OCI-LY1 (cell line): ENCODE measurements at regions not wholly inside any gene's neighbourhood (a gene's known extent, or its start where the extent isn't known, plus 50 kb on each side); places are given as distances from the start of the nearest gene placed in this dataset.

Source experiments
- EZH2 ChIP-seq: fragments of 200-600 bp; sonication (generic), shearing (Covaris generic); IDR thresholded peaks from 2 replicates; pipeline ENCODE4 v1.8.0; 2017; ENCODE audit warnings: borderline replicate concordance, mixed run types, mild to moderate bottlenecking, antibody characterized with exemption, low read length, moderate library complexity, mixed read lengths
- TF ChIP-seq, protein P1 (sequence below): fragments of 200-600 bp; sonication (generic), shearing (Covaris generic); IDR thresholded peaks from 2 replicates; pipeline ENCODE4 v1.5.1; 2017; ENCODE audit warnings: mild to moderate bottlenecking, antibody characterized with exemption, low read length, moderate library complexity, mixed read lengths

GRCh38 chr5:87608385-87608784 is 195.7 kb upstream of the CCNH start:
- TF ChIP-seq, protein P1, sequence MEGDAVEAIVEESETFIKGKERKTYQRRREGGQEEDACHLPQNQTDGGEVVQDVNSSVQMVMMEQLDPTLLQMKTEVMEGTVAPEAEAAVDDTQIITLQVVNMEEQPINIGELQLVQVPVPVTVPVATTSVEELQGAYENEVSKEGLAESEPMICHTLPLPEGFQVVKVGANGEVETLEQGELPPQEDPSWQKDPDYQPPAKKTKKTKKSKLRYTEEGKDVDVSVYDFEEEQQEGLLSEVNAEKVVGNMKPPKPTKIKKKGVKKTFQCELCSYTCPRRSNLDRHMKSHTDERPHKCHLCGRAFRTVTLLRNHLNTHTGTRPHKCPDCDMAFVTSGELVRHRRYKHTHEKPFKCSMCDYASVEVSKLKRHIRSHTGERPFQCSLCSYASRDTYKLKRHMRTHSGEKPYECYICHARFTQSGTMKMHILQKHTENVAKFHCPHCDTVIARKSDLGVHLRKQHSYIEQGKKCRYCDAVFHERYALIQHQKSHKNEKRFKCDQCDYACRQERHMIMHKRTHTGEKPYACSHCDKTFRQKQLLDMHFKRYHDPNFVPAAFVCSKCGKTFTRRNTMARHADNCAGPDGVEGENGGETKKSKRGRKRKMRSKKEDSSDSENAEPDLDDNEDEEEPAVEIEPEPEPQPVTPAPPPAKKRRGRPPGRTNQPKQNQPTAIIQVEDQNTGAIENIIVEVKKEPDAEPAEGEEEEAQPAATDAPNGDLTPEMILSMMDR, result no peak
- TF ChIP-seq EZH2, result no peak
